HCT116 (cell line): ENCODE measurements at regions not wholly inside any gene's neighbourhood (a gene's known extent, or its start where the extent isn't known, plus 50 kb on each side); places are given as distances from the start of the nearest gene placed in this dataset.

Experiments
- CTCF ChIP-seq, 3 experiments: fragments of 200-600 bp in 1 of 3; sonication (generic) in 1 of 3; IDR thresholded peaks in 2 of 3; conservative IDR thresholded peaks in 1 of 3; 2 replicates each; pipeline ENCODE4 v1.5.1; 2012 to 2017; ENCODE audit warnings: low read depth in 2 of 3, low read length in 2 of 3, antibody characterized with exemption in 1 of 3, borderline replicate concordance in 1 of 3, control low read depth in 1 of 3, mild to moderate bottlenecking in 1 of 3, mixed read lengths in 1 of 3, mixed run types in 1 of 3, moderate library complexity in 1 of 3; ENCODE audit not compliant: insufficient read depth in 1 of 3
- ELF1 ChIP-seq: IDR thresholded peaks from 2 replicates; pipeline ENCODE4 v1.6.1; 2012; ENCODE audit warnings: low read depth, borderline replicate concordance
- EZH2 ChIP-seq: fragments of 200-600 bp; sonication (generic); IDR thresholded peaks from 2 replicates; pipeline ENCODE4 v1.6.1; 2017; ENCODE audit warnings: antibody characterized with exemption, mixed run types
- FOSL1 ChIP-seq: IDR thresholded peaks from 2 replicates; pipeline ENCODE4 v1.6.1; 2012; ENCODE audit warnings: low read depth
- JUND ChIP-seq: IDR thresholded peaks from 2 replicates; pipeline ENCODE4 v1.6.1; 2012
- POLR2A ChIP-seq: IDR thresholded peaks from 2 replicates; pipeline ENCODE4 v1.7.0; 2011; ENCODE audit warnings: borderline replicate concordance; ENCODE audit not compliant: insufficient read depth, insufficient read length; ENCODE audit errors: extremely low read depth
- REST ChIP-seq: IDR thresholded peaks from 2 replicates; pipeline ENCODE4 v1.6.1; 2012; ENCODE audit warnings: low read depth
- SP1 ChIP-seq: IDR thresholded peaks from 2 replicates; pipeline ENCODE4 v1.6.1; 2012; ENCODE audit warnings: low read depth
- SRF ChIP-seq: IDR thresholded peaks from 2 replicates; pipeline ENCODE4 v1.6.1; 2012; ENCODE audit warnings: low read depth

- TF ChIP-seq CTCF (IDR thresholded peaks at IDR 0.05 in 2 of 3, conservative IDR thresholded peaks at IDR 0.05 in 1 of 3; ENCODE audit: borderline replicate concordance in 1 of 3, insufficient read depth in 1 of 3, low read depth in 2 of 3, low read length in 2 of 3) (no peak), JUND (no peak), EZH2 (no peak), SRF (no peak), SP1 (no peak), POLR2A (no peak), REST (no peak), ELF1 (no peak), FOSL1 (no peak)
These were observed 137.6 kb downstream of the GOLIM4 start for GRCh38 chr3:167958141-167958540.
